HepG2 (cell line): ENCODE measurements at regions not wholly inside any gene's neighbourhood (a gene's known extent, or its start where the extent isn't known, plus 50 kb on each side); places are given as distances from the start of the nearest gene placed in this dataset.

Source experiments
- ATAC-seq: fragments of 200-7000 bp; cut with Tn5 transposase; 3 replicates; pipeline ENCODE4 v1.9.1; 2020; ENCODE audit warnings: mild to moderate bottlenecking, moderate library complexity
- BruUV-seq: library from RNA; stranded (reverse); fragments of 400-500 nt; replicated peaks from 2 replicates; lab custom pipeline; 2021; lab: Mats Ljungman, UMichigan
- CTCF ChIA-PET: fragments of 300-600 bp; formaldehyde crosslinking; extraction: SDS; loops from one replicate; lab custom pipeline; 2021; ENCODE audit warnings: low total read pairs, inconsistent platforms, low intra/inter-chr PET ratio; lab: Yijun Ruan, JAX
- POLR2A ChIA-PET: fragments of 350-600 bp; sonication (Branson Sonifier 250); formaldehyde crosslinking; loops from one replicate; lab custom pipeline; 2020; ENCODE audit warnings: antibody characterized with exemption, inconsistent platforms; lab: Yijun Ruan, JAX
- DNase-seq: peaks from one replicate; pipeline ENCODE4 v3.0.0-alpha.2; 2015; ENCODE audit warnings: low spot score
- FAIRE-seq: peaks from 3 replicates; lab custom pipeline; 2011; peaks lifted over from hg19 to GRCh38; lab: Jason Lieb, UNC
- H2AFZ ChIP-seq: one replicate; pipeline ENCODE4 v1.6.1; 2011; ENCODE audit warnings: low read length, inconsistent platforms
- H3K27ac ChIP-seq: fragments of 300-600 bp; 3 replicates; pipeline ENCODE4 v1.8.0; 2011; ENCODE audit warnings: mixed run types, mild to moderate bottlenecking, mixed read lengths, low read length, inconsistent platforms; ENCODE audit not compliant: insufficient read depth; ENCODE audit errors: extremely low read length
- H3K27me3 ChIP-seq, 2 experiments: fragments of 200-600 bp in 1 of 2; 2 replicates in 1 of 2; 3 replicates in 1 of 2; pipeline versions ENCODE4 v1.6.0 to v1.8.0; 2011; ENCODE audit warnings: low read length in 2 of 2, mild to moderate bottlenecking in 2 of 2, moderate library complexity in 2 of 2, inconsistent platforms in 1 of 2; ENCODE audit not compliant: insufficient read depth in 2 of 2, control insufficient read depth in 1 of 2
- H3K36me3 ChIP-seq, 2 experiments: fragments of 200-600 bp in 1 of 2; replicated peaks in 1 of 2; 2 replicates in 1 of 2; 3 replicates in 1 of 2; pipeline versions ENCODE4 v1.5.1 to v1.8.0; 2011; ENCODE audit warnings: low read length in 2 of 2, inconsistent platforms in 1 of 2; ENCODE audit not compliant: insufficient read depth in 2 of 2, control insufficient read depth in 1 of 2
- H3K4me1 ChIP-seq: 2 replicates; pipeline ENCODE4 v1.5.1; 2012; ENCODE audit warnings: low read length, inconsistent platforms; ENCODE audit not compliant: insufficient read depth
- H3K4me2 ChIP-seq: 2 replicates; pipeline ENCODE4 v1.6.0; 2011; ENCODE audit warnings: low read depth, low read length, inconsistent platforms
- H3K4me3 ChIP-seq, 3 experiments: fragments of 200-600 bp in 1 of 3; sonication (generic), shearing (Covaris generic) in 1 of 3; replicated peaks in 1 of 3; 2 replicates each; pipeline ENCODE4 v1.5.1; 2011 to 2016; ENCODE audit warnings: low read length in 3 of 3, inconsistent platforms in 2 of 3, low read depth in 2 of 3, mild to moderate bottlenecking in 2 of 3, control low read depth in 1 of 3, mixed read lengths in 1 of 3; ENCODE audit not compliant: insufficient read depth in 1 of 3
- H3K79me2 ChIP-seq: one replicate; pipeline ENCODE4 v1.6.1; 2011; ENCODE audit warnings: low read length, inconsistent platforms; ENCODE audit not compliant: insufficient read depth
- H3K9ac ChIP-seq: 2 replicates; pipeline ENCODE4 v1.6.0; 2011; ENCODE audit warnings: mild to moderate bottlenecking, low read depth, low read length, inconsistent platforms; ENCODE audit not compliant: insufficient read depth
- H3K9me3 ChIP-seq: 2 replicates; pipeline ENCODE4 v1.5.1; 2012; ENCODE audit warnings: mild to moderate bottlenecking, low read length
- H4K20me1 ChIP-seq: 2 replicates; pipeline ENCODE4 v1.6.0; 2011; ENCODE audit warnings: inconsistent platforms, mild to moderate bottlenecking, low read length, moderate library complexity; ENCODE audit not compliant: insufficient read depth
- EHMT2 ChIP-seq: fragments of 200-600 bp; sonication (generic); IDR thresholded peaks from 2 replicates; pipeline ENCODE4 v1.7.0; 2017; ENCODE audit warnings: antibody characterized with exemption, low read depth, low read length, borderline replicate concordance
- FOXA1 ChIP-seq, 2 experiments: fragments of 450-650 bp in 1 of 2; sonication (generic) in 1 of 2; formaldehyde crosslinking in 1 of 2; IDR thresholded peaks; 2 replicates each; pipeline versions ENCODE4 v1.4.0 to v1.6.1; 2016 to 2020; ENCODE audit warnings: missing genetic modification reagents in 1 of 2
- GPN1 ChIP-seq: sonication (generic); formaldehyde crosslinking; IDR thresholded peaks from 2 replicates; pipeline ENCODE4 v1.5.1; 2020; ENCODE audit warnings: missing genetic modification reagents, borderline replicate concordance
- HNF1B ChIP-seq: sonication (generic); formaldehyde crosslinking; IDR thresholded peaks from 2 replicates; pipeline ENCODE4 v1.5.1; 2020; ENCODE audit warnings: mild to moderate bottlenecking, moderate library complexity, missing genetic modification reagents
- HNRNPK ChIP-seq: fragments of 200-400 bp; formaldehyde crosslinking; IDR thresholded peaks from 2 replicates; pipeline ENCODE4 v1.6.1; 2018; ENCODE audit warnings: low read length, low read depth, moderate library complexity, mild to moderate bottlenecking; ENCODE audit not compliant: poor library complexity, severe bottlenecking
- MATR3 ChIP-seq: sonication (generic); formaldehyde crosslinking; IDR thresholded peaks from 2 replicates; pipeline ENCODE4 v1.4.0; 2020; ENCODE audit warnings: missing genetic modification reagents
- NFATC3 ChIP-seq: sonication (generic); formaldehyde crosslinking; IDR thresholded peaks from 2 replicates; pipeline ENCODE4 v1.5.1; 2020; ENCODE audit warnings: mild to moderate bottlenecking, missing genetic modification reagents
- NR2C2 ChIP-seq: sonication (generic); formaldehyde crosslinking; IDR thresholded peaks from 2 replicates; pipeline ENCODE4 v1.4.0; 2020; ENCODE audit warnings: missing genetic modification reagents, mild to moderate bottlenecking, moderate library complexity, borderline replicate concordance
- PLRG1 ChIP-seq: fragments of 450-650 bp; conservative IDR thresholded peaks from 2 replicates; pipeline ENCODE4 v1.6.1; 2016
- RBFOX2 ChIP-seq: fragments of 200-400 bp; formaldehyde crosslinking; IDR thresholded peaks from 2 replicates; pipeline ENCODE4 v1.6.1; 2017; ENCODE audit warnings: low read depth, mild to moderate bottlenecking, low read length
- RFXANK ChIP-seq: IDR thresholded peaks from 2 replicates; pipeline ENCODE4 v1.6.1; 2016
- SNAPC2 ChIP-seq: sonication (generic); formaldehyde crosslinking; IDR thresholded peaks from 2 replicates; pipeline ENCODE4 v1.8.1; 2022; ENCODE audit warnings: mild to moderate bottlenecking, missing genetic modification reagents
- THAP11 ChIP-seq: IDR thresholded peaks from 2 replicates; pipeline ENCODE4 v1.6.1; 2016; ENCODE audit warnings: missing biosample characterization, missing genetic modification reagents
- XBP1 ChIP-seq: sonication (generic); formaldehyde crosslinking; IDR thresholded peaks from 2 replicates; pipeline ENCODE4 v1.5.0; 2020; ENCODE audit warnings: missing genetic modification reagents
- ZMAT5 ChIP-seq: sonication (generic); formaldehyde crosslinking; IDR thresholded peaks from 2 replicates; pipeline ENCODE4 v1.5.0; 2020; ENCODE audit warnings: mild to moderate bottlenecking, low read depth, missing genetic modification reagents, borderline replicate concordance
- ZNF3 ChIP-seq: IDR thresholded peaks from 2 replicates; pipeline ENCODE4 v1.7.0; 2017; ENCODE audit warnings: inconsistent platforms
- ZNF333 ChIP-seq: sonication (generic); formaldehyde crosslinking; IDR thresholded peaks from 2 replicates; pipeline ENCODE4 v1.4.0; 2020; ENCODE audit warnings: mild to moderate bottlenecking, missing genetic modification reagents, borderline replicate concordance
- ZNF660 ChIP-seq: sonication (generic); formaldehyde crosslinking; IDR thresholded peaks from 2 replicates; pipeline ENCODE4 v1.5.1; 2020; ENCODE audit warnings: mild to moderate bottlenecking, low read depth, missing genetic modification reagents, borderline replicate concordance
- ZNF724P ChIP-seq: sonication (generic); formaldehyde crosslinking; IDR thresholded peaks from 2 replicates; pipeline ENCODE4 v1.8.0; 2022; ENCODE audit warnings: missing genetic modification reagents, borderline replicate concordance
- ZNF746 ChIP-seq: sonication (generic); formaldehyde crosslinking; IDR thresholded peaks from 2 replicates; pipeline ENCODE4 v1.8.0; 2022; ENCODE audit warnings: mild to moderate bottlenecking, missing genetic modification reagents
- ZSCAN9 ChIP-seq: IDR thresholded peaks from 2 replicates; pipeline ENCODE4 v1.6.1; 2016; ENCODE audit warnings: borderline replicate concordance
- WGBS: methylation state at CpG from one replicate; pipeline ENCODE4 v1.1.6; 2017; ENCODE audit warnings: low lambda C conversion rate; 5-methylcytosine and 5-hydroxymethylcytosine counted together
- in situ Hi-C: cut with HindIII; loops from 2 replicates; pipeline ENCODE4 v1.10.0; 2017; ENCODE audit warnings: low pct_unique_long_range_greater_than_20kb; ENCODE audit not compliant: extremely low pct_ligation_motif_present
- intact Hi-C: fragments of 100-400 bp; cut with micrococcal nuclease; formaldehyde crosslinking; loops from one replicate; pipeline ENCODE4 v1.10.0; 2022; ENCODE audit not compliant: unreplicated experiment
- TF ChIP-seq, protein P1 (sequence below): sonication (generic); formaldehyde crosslinking; IDR thresholded peaks from 2 replicates; pipeline ENCODE4 v1.4.0; 2020; ENCODE audit warnings: missing genetic modification reagents, borderline replicate concordance

DNA sequence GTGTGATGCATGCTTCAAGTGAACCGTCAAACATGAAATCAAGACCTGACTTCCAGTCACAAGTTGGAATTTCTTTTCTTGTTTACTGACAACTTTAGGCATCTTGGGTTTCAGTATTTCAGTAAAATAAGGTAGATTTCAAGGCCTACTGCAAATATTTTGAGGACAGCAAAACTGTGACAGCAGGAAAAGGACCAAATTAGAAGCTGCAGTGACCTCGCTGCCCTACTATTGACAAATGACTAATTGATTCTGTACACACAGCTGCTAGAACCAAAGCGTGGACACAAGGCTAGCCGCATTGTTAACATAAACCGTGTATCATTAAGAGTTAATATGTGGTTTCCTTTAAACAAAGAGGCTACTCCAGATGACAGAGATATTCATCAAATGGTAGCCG lies 105.7 kb upstream of the SEC61G start:
- DNase-seq, result peak; percentile 44
- Histone ChIP-seq H3K27me3 (peaks cover 0 to 3% of the 10 kb centered on the region in 2 experiments; a peak in 2 of 5 replicates), H3K9me3 (no peaks in the 10 kb centered on the region), H3K36me3 (no peaks in the 10 kb centered on the region), H3K4me3 (no peak overlapping the region), H2AFZ (no peak overlapping the region), H3K9ac (no peak overlapping the region), H3K4me2 (no peak overlapping the region), H3K27ac (no peak overlapping the region), H3K4me1 (peaks cover 10% of the 10 kb centered on the region), H4K20me1 (no peaks in the 10 kb centered on the region), H3K79me2 (no peaks in the 10 kb centered on the region)
- no peak for FAIRE-seq
- in situ Hi-C loops, result no loop called here
- ChIA-PET POLR2A (no interaction called here), CTCF (no interaction called here)
- intact Hi-C loops, result no loop called here
- peak; percentile 75 for ATAC-seq
- BruUV-seq, result no TSS peak
- under 1% methylated on average over 6 of the region's 6 CpGs for WGBS
- TF ChIP-seq PLRG1 (no peak), SNAPC2 (CRISPR knock-in tag) (no peak), ZSCAN9 (CRISPR knock-in tag) (no peak), NR2C2 (CRISPR knock-in tag) (0 out of 2 replicates have a peak, but pooled peaks have one; percentile 22), RFXANK (CRISPR knock-in tag) (no peak), GPN1 (CRISPR knock-in tag) (no peak), ZNF746 (CRISPR knock-in tag) (no peak), XBP1 (no peak), HNRNPK (no peak), HNF1B (CRISPR knock-in tag) (0 out of 2 replicates have a peak, but pooled peaks have one; percentile 16), ZNF3 (CRISPR knock-in tag) (no peak), ZNF333 (CRISPR knock-in tag) (no peak), MATR3 (no peak), FOXA1 (IDR thresholded peaks at IDR 0.05) (peak; percentile 77), FOXA1 (CRISPR knock-in tag; IDR thresholded peaks at IDR 0.05) (peak; percentile 88), ZNF724P (CRISPR knock-in tag) (no peak), THAP11 (CRISPR knock-in tag) (no peak), EHMT2 (no peak), RBFOX2 (no peak), ZMAT5 (no peak), ZNF660 (no peak), NFATC3 (CRISPR knock-in tag) (no peak)
- TF ChIP-seq, protein P1, sequence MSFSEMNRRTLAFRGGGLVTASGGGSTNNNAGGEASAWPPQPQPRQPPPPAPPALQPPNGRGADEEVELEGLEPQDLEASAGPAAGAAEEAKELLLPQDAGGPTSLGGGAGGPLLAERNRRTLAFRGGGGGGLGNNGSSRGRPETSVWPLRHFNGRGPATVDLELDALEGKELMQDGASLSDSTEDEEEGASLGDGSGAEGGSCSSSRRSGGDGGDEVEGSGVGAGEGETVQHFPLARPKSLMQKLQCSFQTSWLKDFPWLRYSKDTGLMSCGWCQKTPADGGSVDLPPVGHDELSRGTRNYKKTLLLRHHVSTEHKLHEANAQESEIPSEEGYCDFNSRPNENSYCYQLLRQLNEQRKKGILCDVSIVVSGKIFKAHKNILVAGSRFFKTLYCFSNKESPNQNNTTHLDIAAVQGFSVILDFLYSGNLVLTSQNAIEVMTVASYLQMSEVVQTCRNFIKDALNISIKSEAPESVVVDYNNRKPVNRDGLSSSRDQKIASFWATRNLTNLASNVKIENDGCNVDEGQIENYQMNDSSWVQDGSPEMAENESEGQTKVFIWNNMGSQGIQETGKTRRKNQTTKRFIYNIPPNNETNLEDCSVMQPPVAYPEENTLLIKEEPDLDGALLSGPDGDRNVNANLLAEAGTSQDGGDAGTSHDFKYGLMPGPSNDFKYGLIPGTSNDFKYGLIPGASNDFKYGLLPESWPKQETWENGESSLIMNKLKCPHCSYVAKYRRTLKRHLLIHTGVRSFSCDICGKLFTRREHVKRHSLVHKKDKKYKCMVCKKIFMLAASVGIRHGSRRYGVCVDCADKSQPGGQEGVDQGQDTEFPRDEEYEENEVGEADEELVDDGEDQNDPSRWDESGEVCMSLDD (CRISPR knock-in tag), result no peak
